Prostate gland (tissue), 2 donors: ENCODE measurements at regions not wholly inside any gene's neighbourhood (a gene's known extent, or its start where the extent isn't known, plus 50 kb on each side); places are given as distances from the start of the nearest gene placed in this dataset.

Source experiments
- POLR2A ChIP-seq: fragments of 450-650 bp; IDR thresholded peaks from one replicate; pipeline ENCODE4 v1.6.1; 2016; ENCODE audit warnings: antibody characterized with exemption, mild to moderate bottlenecking
- POLR2AphosphoS5 ChIP-seq: sonication (generic); formaldehyde crosslinking; IDR thresholded peaks from one replicate; pipeline ENCODE4 v1.6.1; 2017; ENCODE audit warnings: antibody characterized with exemption
- TF ChIP-seq, protein P1 (sequence below), 4 experiments: fragments of 200-600 bp in 2 of 4; fragments of 450-650 bp in 2 of 4; sonication (generic) in 2 of 4; IDR thresholded peaks; 1 replicate in 3 of 4; 2 replicates in 1 of 4; pipeline ENCODE4 v1.5.1; 2016 to 2019; ENCODE audit warnings: antibody characterized with exemption in 4 of 4, mild to moderate bottlenecking in 2 of 4, moderate library complexity in 2 of 4

DNA sequence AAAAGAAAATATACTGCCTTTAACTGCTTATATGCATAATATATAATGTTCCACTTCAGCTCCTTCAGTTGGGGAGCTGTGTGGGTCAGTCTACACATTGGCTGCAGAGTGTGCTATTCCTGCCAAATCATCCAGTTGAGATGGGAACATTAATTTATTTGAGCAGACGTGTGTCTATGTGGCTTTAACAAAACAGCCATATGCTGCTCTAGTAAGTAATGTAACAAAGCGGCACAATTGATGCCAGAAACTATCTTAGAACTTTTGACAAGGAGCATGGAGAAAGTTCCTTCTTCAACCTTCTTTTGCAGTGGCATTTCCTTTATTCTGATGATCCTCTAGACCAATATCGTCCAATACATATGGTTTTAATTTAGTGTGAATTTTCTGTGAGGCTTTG is 285.9 kb upstream of the C1orf87 start:
- TF ChIP-seq, protein P1, sequence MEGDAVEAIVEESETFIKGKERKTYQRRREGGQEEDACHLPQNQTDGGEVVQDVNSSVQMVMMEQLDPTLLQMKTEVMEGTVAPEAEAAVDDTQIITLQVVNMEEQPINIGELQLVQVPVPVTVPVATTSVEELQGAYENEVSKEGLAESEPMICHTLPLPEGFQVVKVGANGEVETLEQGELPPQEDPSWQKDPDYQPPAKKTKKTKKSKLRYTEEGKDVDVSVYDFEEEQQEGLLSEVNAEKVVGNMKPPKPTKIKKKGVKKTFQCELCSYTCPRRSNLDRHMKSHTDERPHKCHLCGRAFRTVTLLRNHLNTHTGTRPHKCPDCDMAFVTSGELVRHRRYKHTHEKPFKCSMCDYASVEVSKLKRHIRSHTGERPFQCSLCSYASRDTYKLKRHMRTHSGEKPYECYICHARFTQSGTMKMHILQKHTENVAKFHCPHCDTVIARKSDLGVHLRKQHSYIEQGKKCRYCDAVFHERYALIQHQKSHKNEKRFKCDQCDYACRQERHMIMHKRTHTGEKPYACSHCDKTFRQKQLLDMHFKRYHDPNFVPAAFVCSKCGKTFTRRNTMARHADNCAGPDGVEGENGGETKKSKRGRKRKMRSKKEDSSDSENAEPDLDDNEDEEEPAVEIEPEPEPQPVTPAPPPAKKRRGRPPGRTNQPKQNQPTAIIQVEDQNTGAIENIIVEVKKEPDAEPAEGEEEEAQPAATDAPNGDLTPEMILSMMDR (IDR thresholded peaks at IDR 0.05): no peak
- TF ChIP-seq POLR2A: no peak
- no peak for TF ChIP-seq POLR2AphosphoS5
